Glutamatergic neuron (in vitro differentiated cells): ENCODE measurements at regions not wholly inside any gene's neighbourhood (a gene's known extent, or its start where the extent isn't known, plus 50 kb on each side); places are given as distances from the start of the nearest gene placed in this dataset.

Experiments
- DNase-seq: peaks from one replicate; pipeline ENCODE4 v3.0.0; 2022
- H3K27ac Mint-ChIP-seq: one replicate; pipeline ENCODE4 v1.8.0; 2020; ENCODE audit warnings: mild to moderate bottlenecking, mixed read lengths, inconsistent platforms; ENCODE audit not compliant: unreplicated experiment
- H3K27me3 Mint-ChIP-seq: one replicate; pipeline ENCODE4 v1.8.0; 2020; ENCODE audit warnings: mild to moderate bottlenecking, moderate library complexity, mixed read lengths, inconsistent platforms; ENCODE audit not compliant: unreplicated experiment
- H3K36me3 Mint-ChIP-seq: one replicate; pipeline ENCODE4 v1.8.0; 2020; ENCODE audit warnings: mild to moderate bottlenecking, mixed read lengths, inconsistent platforms; ENCODE audit not compliant: unreplicated experiment
- H3K4me1 Mint-ChIP-seq: one replicate; pipeline ENCODE4 v1.8.0; 2020; ENCODE audit warnings: mild to moderate bottlenecking, low read depth, mixed read lengths, inconsistent platforms; ENCODE audit not compliant: unreplicated experiment
- H3K4me3 Mint-ChIP-seq: one replicate; pipeline ENCODE4 v1.8.0; 2020; ENCODE audit warnings: mild to moderate bottlenecking, mixed read lengths, inconsistent platforms; ENCODE audit not compliant: unreplicated experiment
- H3K9me3 Mint-ChIP-seq: one replicate; pipeline ENCODE4 v1.8.0; 2020; ENCODE audit warnings: mild to moderate bottlenecking, moderate library complexity, mixed read lengths, inconsistent platforms; ENCODE audit not compliant: unreplicated experiment
- CTCF ChIP-seq: fragments of 200-600 bp; sonication (generic); IDR thresholded peaks from one replicate; pipeline ENCODE4 v1.5.0; 2021; ENCODE audit not compliant: partially characterized antibody, unreplicated experiment

GRCh38 chr2:149904352-149905175 is 317.0 kb upstream of the MMADHC start:
- no peaks in the 10 kb centered on the region for H3K4me1 Mint-ChIP-seq
- no peaks in the 10 kb centered on the region for H3K36me3 Mint-ChIP-seq
- H3K27ac Mint-ChIP-seq = no peak overlapping the region
- no peak overlapping the region for H3K4me3 Mint-ChIP-seq
- H3K27me3 Mint-ChIP-seq = no peaks in the 10 kb centered on the region
- no peak for DNase-seq
- no peak for TF ChIP-seq CTCF
- no peaks in the 10 kb centered on the region for H3K9me3 Mint-ChIP-seq

GRCh38 chr2:149903626-149904025 is 316.1 kb upstream of the MMADHC start:
- no peaks in the 10 kb centered on the region for H3K4me1 Mint-ChIP-seq
- no peaks in the 10 kb centered on the region for H3K27me3 Mint-ChIP-seq
- H3K36me3 Mint-ChIP-seq = no peaks in the 10 kb centered on the region
- H3K27ac Mint-ChIP-seq = no peak overlapping the region
- TF ChIP-seq CTCF = no peak
- no peak for DNase-seq
- no peaks in the 10 kb centered on the region for H3K9me3 Mint-ChIP-seq
- H3K4me3 Mint-ChIP-seq = no peak overlapping the region

- Mint-ChIP-seq H3K9me3 (no peaks in the 10 kb centered on the region), H3K4me1 (no peaks in the 10 kb centered on the region), H3K36me3 (no peaks in the 10 kb centered on the region), H3K27me3 (no peaks in the 10 kb centered on the region), H3K4me3 (no peak overlapping the region), H3K27ac (no peak overlapping the region)
- no peak for TF ChIP-seq CTCF
- DNase-seq = no peak
Measured at GRCh38 chr2:149902081-149902480, 314.5 kb upstream of the MMADHC start.

GRCh38 chr2:149901231-149901859 is 313.8 kb upstream of the MMADHC start:
- Mint-ChIP-seq H3K9me3 (no peaks in the 10 kb centered on the region), H3K27me3 (no peaks in the 10 kb centered on the region), H3K27ac (no peak overlapping the region), H3K4me3 (no peak overlapping the region), H3K4me1 (no peaks in the 10 kb centered on the region), H3K36me3 (no peaks in the 10 kb centered on the region)
- DNase-seq = no peak
- no peak for TF ChIP-seq CTCF

- no peak overlapping the region for H3K4me3 Mint-ChIP-seq
- no peaks in the 10 kb centered on the region for H3K4me1 Mint-ChIP-seq
- H3K9me3 Mint-ChIP-seq = no peaks in the 10 kb centered on the region
- H3K36me3 Mint-ChIP-seq = no peaks in the 10 kb centered on the region
- TF ChIP-seq CTCF = no peak
- DNase-seq = no peak
- H3K27ac Mint-ChIP-seq = no peak overlapping the region
- peaks cover 2% of the 10 kb centered on the region for H3K27me3 Mint-ChIP-seq
Measured at GRCh38 chr2:149899390-149899789, 311.8 kb upstream of the MMADHC start.
